CD4-positive, CD25-positive, alpha-beta regulatory T cell (primary cell): ENCODE measurements at regions not wholly inside any gene's neighbourhood (a gene's known extent, or its start where the extent isn't known, plus 50 kb on each side); places are given as distances from the start of the nearest gene placed in this dataset.

Experiments
- ATAC-seq, 2 donors: fragments of 150-1000 bp; cut with Tn5 transposase; one replicate each; pipeline ENCODE4 v1.10.0; 2021; ENCODE audit warnings: low read depth in 2 of 2, moderate number of reproducible peaks in 2 of 2, moderate library complexity in 1 of 2
- DNase-seq, 3 donors: peaks; one replicate each; pipeline versions ENCODE4 v3.0.0 to v3.0.0-alpha.2; 2012 to 2022; ENCODE audit warnings: mixed read lengths in 1 of 3
- H3K27ac ChIP-seq: one replicate; pipeline ENCODE4 v1.7.0; 2013; ENCODE audit warnings: mild to moderate bottlenecking, low read length; ENCODE audit not compliant: insufficient read depth, poor library complexity, severe bottlenecking
- H3K27me3 ChIP-seq: one replicate; pipeline ENCODE4 v1.7.0; 2013; ENCODE audit warnings: low read length; ENCODE audit not compliant: control insufficient read depth, insufficient read depth
- H3K36me3 ChIP-seq: one replicate; pipeline ENCODE4 v1.7.0; 2013; ENCODE audit warnings: mild to moderate bottlenecking, low read length, moderate library complexity; ENCODE audit not compliant: control insufficient read depth, insufficient read depth
- H3K4me1 ChIP-seq: 2 replicates; pipeline ENCODE4 v1.7.0; 2013; ENCODE audit warnings: mild to moderate bottlenecking, low read length; ENCODE audit not compliant: insufficient read depth, control insufficient read depth, poor library complexity, severe bottlenecking
- H3K4me3 ChIP-seq: one replicate; pipeline ENCODE4 v1.7.0; 2013; ENCODE audit warnings: low read depth, mild to moderate bottlenecking, low read length, moderate library complexity
- H3K9me3 ChIP-seq, 2 experiments: 1 replicate in 1 of 2; 2 replicates in 1 of 2; pipeline ENCODE4 v1.7.0; 2013; ENCODE audit warnings: low read length in 2 of 2, mild to moderate bottlenecking in 1 of 2, moderate library complexity in 1 of 2; ENCODE audit not compliant: control insufficient read depth in 2 of 2
- H3K27ac Mint-ChIP-seq, 3 donors: one replicate each; pipeline ENCODE4 v1.8.0; 2020 to 2022; ENCODE audit warnings: mild to moderate bottlenecking in 3 of 3, mixed read lengths in 3 of 3, moderate library complexity in 2 of 3
- H3K27me3 Mint-ChIP-seq: one replicate; pipeline ENCODE4 v1.8.0; 2022; ENCODE audit warnings: mild to moderate bottlenecking, mixed read lengths
- H3K36me3 Mint-ChIP-seq: one replicate; pipeline ENCODE4 v1.8.0; 2020; ENCODE audit warnings: mixed read lengths
- H3K4me1 Mint-ChIP-seq, 4 donors: one replicate each; pipeline ENCODE4 v1.8.0; 2020 to 2022; ENCODE audit warnings: mixed read lengths in 4 of 4, mild to moderate bottlenecking in 1 of 4
- H3K4me3 Mint-ChIP-seq, 4 donors: one replicate each; pipeline ENCODE4 v1.8.0; 2020 to 2022; ENCODE audit warnings: mild to moderate bottlenecking in 4 of 4, mixed read lengths in 4 of 4, moderate library complexity in 3 of 4
- H3K9me3 Mint-ChIP-seq, 7 donors: one replicate each; pipeline ENCODE4 v1.8.0; 2020 to 2022; ENCODE audit warnings: mixed read lengths in 7 of 7, mild to moderate bottlenecking in 3 of 7, moderate library complexity in 2 of 7

DNA sequence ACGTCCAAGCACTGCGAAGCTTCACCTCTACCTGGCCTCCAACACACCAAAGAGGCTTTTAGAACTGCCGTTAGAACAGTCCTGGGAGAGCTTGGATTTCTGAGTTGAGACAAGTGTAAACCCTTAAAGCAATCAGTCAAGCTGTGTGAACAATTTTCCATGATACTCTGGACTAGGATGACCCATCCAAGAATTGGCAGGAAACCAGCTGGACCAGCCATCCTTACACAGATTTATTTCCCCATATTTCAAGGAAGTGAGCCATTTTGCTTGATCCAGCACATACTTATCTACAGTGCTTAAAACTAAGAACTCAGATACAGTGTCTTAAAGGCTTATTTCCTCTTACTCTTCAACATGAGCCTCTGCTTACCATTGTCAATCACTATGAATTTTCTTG, 340.7 kb upstream of the HS3ST1 start:
- no peak overlapping the region for H3K27ac ChIP-seq
- Mint-ChIP-seq H3K4me3 (no peak overlapping the region), H3K4me1 (no peaks in the 10 kb centered on the region), H3K27me3 (no peaks in the 10 kb centered on the region), H3K27ac (no peak overlapping the region), H3K36me3 (no peaks in the 10 kb centered on the region), H3K9me3 (peaks cover 0 to 3% (median 0%) of the 10 kb centered on the region in 7 donors)
- H3K4me1 ChIP-seq = no peaks in the 10 kb centered on the region
- H3K4me3 ChIP-seq = no peak overlapping the region
- H3K27me3 ChIP-seq = no peaks in the 10 kb centered on the region
- H3K36me3 ChIP-seq = no peaks in the 10 kb centered on the region
- DNase-seq (no peak), ATAC-seq (no peak)
- no peaks in the 10 kb centered on the region for H3K9me3 ChIP-seq

GRCh38 chr4:11768251-11768972, 339.7 kb upstream of the HS3ST1 start:
- Mint-ChIP-seq H3K27ac (no peak overlapping the region), H3K27me3 (no peaks in the 10 kb centered on the region), H3K9me3 (peaks cover 0 to 3% (median 0%) of the 10 kb centered on the region in 7 donors), H3K4me1 (no peaks in the 10 kb centered on the region), H3K36me3 (no peaks in the 10 kb centered on the region), H3K4me3 (no peak overlapping the region)
- Histone ChIP-seq H3K4me3 (no peak overlapping the region), H3K27ac (no peak overlapping the region), H3K9me3 (no peaks in the 10 kb centered on the region), H3K27me3 (no peaks in the 10 kb centered on the region), H3K36me3 (no peaks in the 10 kb centered on the region), H3K4me1 (no peaks in the 10 kb centered on the region)
- ATAC-seq (no peak), DNase-seq (no peak)

DNA sequence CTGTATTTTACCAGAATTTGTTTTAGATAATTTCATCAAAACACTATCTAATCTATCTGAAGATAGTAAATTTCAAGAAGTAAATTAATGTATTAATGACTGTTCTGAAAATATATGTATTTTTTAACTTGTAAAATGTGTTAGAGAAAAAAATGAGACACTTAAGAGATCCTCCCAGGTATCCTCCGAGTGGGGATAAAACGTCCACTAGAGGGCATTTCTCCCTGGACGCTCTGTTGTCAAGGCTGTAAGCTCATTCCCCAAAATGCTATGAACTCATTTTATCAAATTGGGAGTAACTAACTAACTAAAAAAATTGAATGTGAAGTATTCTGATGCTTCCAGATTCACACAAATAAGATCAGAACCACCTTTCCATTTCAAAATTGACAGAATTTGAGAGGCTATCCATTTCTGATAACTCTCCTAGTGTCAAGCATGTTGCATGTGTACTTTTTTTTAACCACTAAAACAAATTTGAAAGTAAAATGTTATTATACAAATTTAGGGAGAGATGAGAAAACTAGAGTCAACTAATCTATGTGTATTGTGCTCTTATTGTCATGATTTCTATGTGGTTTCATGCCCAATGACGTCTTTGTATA, 337.3 kb upstream of the HS3ST1 start:
- H3K36me3 Mint-ChIP-seq = no peaks in the 10 kb centered on the region
- Histone ChIP-seq H3K4me3 (no peak overlapping the region), H3K9me3 (no peaks in the 10 kb centered on the region), H3K4me1 (no peaks in the 10 kb centered on the region), H3K27me3 (no peaks in the 10 kb centered on the region), H3K27ac (no peak overlapping the region), H3K36me3 (no peaks in the 10 kb centered on the region)
- no peaks in the 10 kb centered on the region for H3K27me3 Mint-ChIP-seq
- DNase-seq (peak in 2 of 3 donors; percentile 1 to 36), ATAC-seq (no peak)
- H3K4me1 Mint-ChIP-seq = no peaks in the 10 kb centered on the region
- no peak overlapping the region for H3K4me3 Mint-ChIP-seq
- H3K9me3 Mint-ChIP-seq = peaks cover 0 to 3% (median 0%) of the 10 kb centered on the region in 7 donors
- no peak overlapping the region for H3K27ac Mint-ChIP-seq

DNA sequence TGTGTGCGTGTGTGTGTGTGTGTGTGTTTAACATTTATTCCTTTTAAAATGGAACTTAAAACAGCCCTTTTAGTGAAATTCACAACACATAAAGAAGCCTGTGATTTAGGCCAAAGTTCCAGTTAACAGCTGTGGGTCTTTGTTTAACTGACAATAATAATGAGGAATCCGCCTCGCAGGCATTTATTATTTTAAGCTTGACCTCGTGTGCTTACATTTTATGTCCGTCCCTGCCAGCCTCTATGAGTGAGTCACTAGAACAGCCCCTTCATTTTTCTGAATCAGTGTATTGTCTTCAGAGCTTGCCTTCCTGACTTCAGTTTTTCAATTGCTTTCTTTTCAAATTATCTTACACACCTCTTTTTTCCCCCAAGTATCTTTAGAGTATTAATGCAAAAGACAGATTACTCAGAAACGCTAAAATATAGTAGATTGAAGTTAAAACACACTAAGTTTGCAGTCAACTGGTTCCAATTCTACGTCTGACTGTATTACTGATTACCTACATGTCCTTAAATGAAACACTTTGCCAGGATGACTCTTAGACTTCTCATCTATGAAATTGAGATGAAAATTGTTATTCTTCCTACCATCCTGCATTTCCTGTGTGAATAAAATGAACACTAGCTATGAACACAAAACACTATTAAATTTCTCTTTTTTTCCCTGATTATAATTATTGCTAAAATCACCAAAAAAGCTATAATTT, 319.6 kb upstream of the HS3ST1 start:
- no peaks in the 10 kb centered on the region for H3K27me3 ChIP-seq
- DNase-seq (no peak), ATAC-seq (no peak)
- H3K4me1 ChIP-seq = no peaks in the 10 kb centered on the region
- no peak overlapping the region for H3K4me3 ChIP-seq
- Mint-ChIP-seq H3K4me1 (no peaks in the 10 kb centered on the region), H3K27ac (no peak overlapping the region), H3K36me3 (no peaks in the 10 kb centered on the region), H3K27me3 (peaks cover 5% of the 10 kb centered on the region), H3K9me3 (peaks cover 0 to 9% (median 0%) of the 10 kb centered on the region in 7 donors), H3K4me3 (no peak overlapping the region)
- no peak overlapping the region for H3K27ac ChIP-seq
- no peaks in the 10 kb centered on the region for H3K9me3 ChIP-seq
- H3K36me3 ChIP-seq = no peaks in the 10 kb centered on the region

GRCh38 chr4:11746734-11747133, 318.0 kb upstream of the HS3ST1 start:
- Mint-ChIP-seq H3K4me3 (no peak overlapping the region), H3K27ac (no peak overlapping the region), H3K27me3 (no peaks in the 10 kb centered on the region), H3K4me1 (no peaks in the 10 kb centered on the region), H3K36me3 (no peaks in the 10 kb centered on the region), H3K9me3 (peaks cover 0 to 4% (median 0%) of the 10 kb centered on the region in 7 donors)
- no peak overlapping the region for H3K27ac ChIP-seq
- H3K27me3 ChIP-seq = no peaks in the 10 kb centered on the region
- H3K9me3 ChIP-seq = no peaks in the 10 kb centered on the region
- H3K4me1 ChIP-seq = no peaks in the 10 kb centered on the region
- H3K36me3 ChIP-seq = no peaks in the 10 kb centered on the region
- no peak for DNase-seq
- H3K4me3 ChIP-seq = no peak overlapping the region
- ATAC-seq = no peak

DNA sequence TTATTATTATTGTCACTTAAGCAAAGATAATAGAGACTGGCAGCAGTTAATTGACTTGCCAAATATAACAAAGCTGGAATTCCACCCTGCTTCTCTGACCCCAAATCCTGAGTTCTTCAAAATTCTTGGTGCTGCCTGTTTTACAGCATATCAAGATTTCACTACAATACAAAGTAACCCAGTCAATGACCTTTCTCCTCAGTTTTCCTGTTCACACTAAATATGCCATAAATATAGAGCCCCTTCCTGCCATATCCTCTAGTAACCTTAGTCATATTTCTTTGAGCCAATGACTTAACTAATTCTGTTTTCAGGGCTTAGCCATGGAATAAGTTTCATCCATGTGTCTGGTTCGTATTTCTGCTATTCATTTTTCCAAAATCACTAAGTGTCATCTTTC, 315.3 kb upstream of the HS3ST1 start:
- DNase-seq (no peak), ATAC-seq (no peak)
- no peak overlapping the region for H3K27ac Mint-ChIP-seq
- no peaks in the 10 kb centered on the region for H3K27me3 ChIP-seq
- no peak overlapping the region for H3K4me3 ChIP-seq
- H3K36me3 ChIP-seq = no peaks in the 10 kb centered on the region
- H3K9me3 Mint-ChIP-seq = peaks cover 0 to 3% (median 0%) of the 10 kb centered on the region in 7 donors
- no peaks in the 10 kb centered on the region for H3K4me1 Mint-ChIP-seq
- H3K27ac ChIP-seq = no peak overlapping the region
- H3K4me1 ChIP-seq = no peaks in the 10 kb centered on the region
- H3K36me3 Mint-ChIP-seq = no peaks in the 10 kb centered on the region
- H3K4me3 Mint-ChIP-seq = no peak overlapping the region
- H3K9me3 ChIP-seq = no peaks in the 10 kb centered on the region
- no peaks in the 10 kb centered on the region for H3K27me3 Mint-ChIP-seq

DNA sequence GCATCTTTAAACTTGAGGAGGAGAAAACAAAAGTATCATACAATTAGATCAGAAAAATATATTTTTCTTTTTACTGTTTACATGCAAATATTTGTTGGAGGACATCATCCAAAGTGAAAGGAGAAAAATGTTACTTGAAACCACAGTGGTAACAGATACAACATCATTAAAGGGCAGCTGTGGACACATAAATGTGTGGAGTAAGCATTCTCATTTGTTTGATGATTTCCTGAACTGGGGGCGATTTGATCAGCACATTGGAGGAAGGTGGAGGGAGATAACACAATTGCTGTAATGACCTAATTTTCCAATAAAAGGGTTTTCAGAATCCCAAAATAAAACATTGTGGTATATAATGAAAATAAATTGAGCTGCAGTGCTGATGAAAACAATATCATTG, 314.5 kb upstream of the HS3ST1 start:
- Histone ChIP-seq H3K27ac (no peak overlapping the region), H3K4me1 (no peaks in the 10 kb centered on the region), H3K4me3 (no peak overlapping the region), H3K36me3 (no peaks in the 10 kb centered on the region), H3K27me3 (no peaks in the 10 kb centered on the region), H3K9me3 (no peaks in the 10 kb centered on the region)
- DNase-seq (no peak), ATAC-seq (no peak)
- H3K36me3 Mint-ChIP-seq = no peaks in the 10 kb centered on the region
- no peaks in the 10 kb centered on the region for H3K27me3 Mint-ChIP-seq
- peaks cover 0 to 3% (median 0%) of the 10 kb centered on the region in 7 donors for H3K9me3 Mint-ChIP-seq
- no peaks in the 10 kb centered on the region for H3K4me1 Mint-ChIP-seq
- H3K27ac Mint-ChIP-seq = no peak overlapping the region
- H3K4me3 Mint-ChIP-seq = no peak overlapping the region
